ENCODE measurements at regions not wholly inside any gene's neighbourhood (a gene's known extent, or its start where the extent isn't known, plus 50 kb on each side); places are given as distances from the start of the nearest gene placed in this dataset.

DNA sequence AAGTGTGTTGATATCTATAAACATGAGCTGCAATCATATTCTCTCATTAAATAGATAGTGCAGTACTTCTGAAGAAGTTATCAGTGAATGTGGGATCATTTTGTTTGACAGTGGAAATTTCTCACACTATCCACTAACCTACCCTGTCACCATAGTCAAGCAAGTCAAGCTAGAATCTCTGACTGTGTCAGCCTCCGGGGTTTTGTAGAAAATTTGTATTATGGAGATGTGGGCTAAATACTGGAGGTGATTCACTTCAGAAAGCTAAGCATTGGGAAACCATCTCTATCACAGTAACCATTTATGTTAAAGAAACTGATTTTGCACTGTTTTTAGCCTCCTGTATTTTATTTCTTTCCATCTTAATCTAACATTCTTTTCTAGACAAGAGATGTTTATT is 126.6 kb upstream of the CREB1 start:
- BruUV-seq (replicated peaks) = no TSS peak
- H3K9me3 ChIP-seq (ENCODE audit: control insufficient read depth in 1 of 2, insufficient read depth in 1 of 2, low read depth in 1 of 2, low read length in 2 of 2) = no peaks in the 10 kb centered on the region

More for the DNA sequence above, 126.6 kb upstream of the CREB1 start:
- DNase-seq (ENCODE audit: low read depth, low spot score) (no peak), ATAC-seq (no peak)
- no peak overlapping the region for H3K4me2 ChIP-seq (ENCODE audit: low read length)
- no peak overlapping the region for H3K9ac ChIP-seq (ENCODE audit: low read length)
- CTCF ChIA-PET = no interaction called here
- H2AFZ ChIP-seq (ENCODE audit: low read depth, low read length, poor library complexity, severe bottlenecking) = no peak overlapping the region
- H3K27me3 ChIP-seq (ENCODE audit: insufficient read depth, low read length) = no peaks in the 10 kb centered on the region
- H3K36me3 ChIP-seq (ENCODE audit: control insufficient read depth in 1 of 2, insufficient read depth in 2 of 2, low read length in 2 of 2) = no peaks in the 10 kb centered on the region
- H3K27ac ChIP-seq (ENCODE audit: low read depth, low read length) = no peak overlapping the region
- TF ChIP-seq, protein P1, sequence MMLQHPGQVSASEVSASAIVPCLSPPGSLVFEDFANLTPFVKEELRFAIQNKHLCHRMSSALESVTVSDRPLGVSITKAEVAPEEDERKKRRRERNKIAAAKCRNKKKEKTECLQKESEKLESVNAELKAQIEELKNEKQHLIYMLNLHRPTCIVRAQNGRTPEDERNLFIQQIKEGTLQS (IDR thresholded peaks at IDR 0.05) = no peak
- TF ChIP-seq TCF7L2 (IDR thresholded peaks at IDR 0.05; ENCODE audit: borderline replicate concordance, extremely low read depth, insufficient read depth, insufficient read length) (no peak), ZNF274 (IDR thresholded peaks at IDR 0.05; ENCODE audit: low read depth, low read length) (no peak), EGR1 (IDR thresholded peaks at IDR 0.05; ENCODE audit: low read depth) (no peak), SIN3A (IDR thresholded peaks at IDR 0.05; ENCODE audit: low read depth) (no peak), CEBPB (IDR thresholded peaks at IDR 0.05; ENCODE audit: low read depth) (no peak), CBX3 (IDR thresholded peaks at IDR 0.05; ENCODE audit: low read depth) (no peak), YY1 (IDR thresholded peaks at IDR 0.05; ENCODE audit: extremely low read depth, insufficient replicate concordance, low read depth, low read length) (no peak), EZH2phosphoT487 (IDR thresholded peaks at IDR 0.05; ENCODE audit: borderline replicate concordance) (no peak), RAD21 (IDR thresholded peaks at IDR 0.05; ENCODE audit: low read depth) (no peak), SP1 (IDR thresholded peaks at IDR 0.05; ENCODE audit: low read depth) (no peak), POLR2AphosphoS5 (IDR thresholded peaks at IDR 0.05; ENCODE audit: low read depth, low read length) (no peak), SRF (IDR thresholded peaks at IDR 0.05; ENCODE audit: low read depth) (no peak), FOSL1 (IDR thresholded peaks at IDR 0.05; ENCODE audit: low read depth) (no peak)
- TF ChIP-seq, protein P2, sequence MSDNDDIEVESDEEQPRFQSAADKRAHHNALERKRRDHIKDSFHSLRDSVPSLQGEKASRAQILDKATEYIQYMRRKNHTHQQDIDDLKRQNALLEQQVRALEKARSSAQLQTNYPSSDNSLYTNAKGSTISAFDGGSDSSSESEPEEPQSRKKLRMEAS (IDR thresholded peaks at IDR 0.05) = no peak
- TF ChIP-seq, protein P3, sequence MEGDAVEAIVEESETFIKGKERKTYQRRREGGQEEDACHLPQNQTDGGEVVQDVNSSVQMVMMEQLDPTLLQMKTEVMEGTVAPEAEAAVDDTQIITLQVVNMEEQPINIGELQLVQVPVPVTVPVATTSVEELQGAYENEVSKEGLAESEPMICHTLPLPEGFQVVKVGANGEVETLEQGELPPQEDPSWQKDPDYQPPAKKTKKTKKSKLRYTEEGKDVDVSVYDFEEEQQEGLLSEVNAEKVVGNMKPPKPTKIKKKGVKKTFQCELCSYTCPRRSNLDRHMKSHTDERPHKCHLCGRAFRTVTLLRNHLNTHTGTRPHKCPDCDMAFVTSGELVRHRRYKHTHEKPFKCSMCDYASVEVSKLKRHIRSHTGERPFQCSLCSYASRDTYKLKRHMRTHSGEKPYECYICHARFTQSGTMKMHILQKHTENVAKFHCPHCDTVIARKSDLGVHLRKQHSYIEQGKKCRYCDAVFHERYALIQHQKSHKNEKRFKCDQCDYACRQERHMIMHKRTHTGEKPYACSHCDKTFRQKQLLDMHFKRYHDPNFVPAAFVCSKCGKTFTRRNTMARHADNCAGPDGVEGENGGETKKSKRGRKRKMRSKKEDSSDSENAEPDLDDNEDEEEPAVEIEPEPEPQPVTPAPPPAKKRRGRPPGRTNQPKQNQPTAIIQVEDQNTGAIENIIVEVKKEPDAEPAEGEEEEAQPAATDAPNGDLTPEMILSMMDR (IDR thresholded peaks at IDR 0.05 in 2 of 3, conservative IDR thresholded peaks at IDR 0.05 in 1 of 3; ENCODE audit: borderline replicate concordance in 1 of 3, insufficient read depth in 1 of 3, low read depth in 2 of 3, low read length in 2 of 3) = no peak
- TF ChIP-seq, protein P4, sequence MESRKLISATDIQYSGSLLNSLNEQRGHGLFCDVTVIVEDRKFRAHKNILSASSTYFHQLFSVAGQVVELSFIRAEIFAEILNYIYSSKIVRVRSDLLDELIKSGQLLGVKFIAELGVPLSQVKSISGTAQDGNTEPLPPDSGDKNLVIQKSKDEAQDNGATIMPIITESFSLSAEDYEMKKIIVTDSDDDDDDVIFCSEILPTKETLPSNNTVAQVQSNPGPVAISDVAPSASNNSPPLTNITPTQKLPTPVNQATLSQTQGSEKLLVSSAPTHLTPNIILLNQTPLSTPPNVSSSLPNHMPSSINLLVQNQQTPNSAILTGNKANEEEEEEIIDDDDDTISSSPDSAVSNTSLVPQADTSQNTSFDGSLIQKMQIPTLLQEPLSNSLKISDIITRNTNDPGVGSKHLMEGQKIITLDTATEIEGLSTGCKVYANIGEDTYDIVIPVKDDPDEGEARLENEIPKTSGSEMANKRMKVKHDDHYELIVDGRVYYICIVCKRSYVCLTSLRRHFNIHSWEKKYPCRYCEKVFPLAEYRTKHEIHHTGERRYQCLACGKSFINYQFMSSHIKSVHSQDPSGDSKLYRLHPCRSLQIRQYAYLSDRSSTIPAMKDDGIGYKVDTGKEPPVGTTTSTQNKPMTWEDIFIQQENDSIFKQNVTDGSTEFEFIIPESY (IDR thresholded peaks at IDR 0.05; ENCODE audit: extremely low read depth, insufficient replicate concordance, low read length) = no peak
- POLR2A ChIA-PET = no interaction called here
- RAD21 ChIA-PET (ENCODE audit: low non-redundant PET in 1 of 2, low total read pairs in 2 of 2, uncharacterized antibody in 2 of 2, unreplicated experiment in 2 of 2) = no interaction called here
- no peak overlapping the region for H3K4me3 ChIP-seq (replicated peaks in 1 of 2; ENCODE audit: low read depth in 1 of 2, low read length in 2 of 2)
- H4K20me1 ChIP-seq (ENCODE audit: insufficient read depth) = no peaks in the 10 kb centered on the region
- H3K79me2 ChIP-seq (ENCODE audit: insufficient read depth, low read length) = no peaks in the 10 kb centered on the region
- H3K4me1 ChIP-seq (ENCODE audit: control insufficient read depth in 1 of 2, insufficient read depth in 2 of 2, low read length in 2 of 2) = no peaks in the 10 kb centered on the region
- H3K9me2 ChIP-seq (ENCODE audit: insufficient read depth) = no peaks in the 10 kb centered on the region
- intact Hi-C loops (cut with micrococcal nuclease) = no loop called here
